Lower lobe of right lung (tissue), 2 donors: ENCODE measurements at regions not wholly inside any gene's neighbourhood (a gene's known extent, or its start where the extent isn't known, plus 50 kb on each side); places are given as distances from the start of the nearest gene placed in this dataset.
A peak's percentile ranks its signal among the peaks of the same experiment; 100 is the strongest.

Source experiments
- ATAC-seq, 2 donors: fragments of 200-7000 bp; cut with Tn5 transposase; one replicate each; pipeline ENCODE4 v1.9.1; 2020 to 2022; ENCODE audit warnings: mild to moderate bottlenecking in 2 of 2, moderate library complexity in 2 of 2
- DNase-seq: peaks from one replicate; pipeline ENCODE4 v3.0.0-alpha.2; 2020
- H3K27ac ChIP-seq: fragments of 200-600 bp; one replicate; pipeline ENCODE4 v1.8.0; 2022
- H3K27me3 ChIP-seq: fragments of 200-600 bp; one replicate; pipeline ENCODE4 v1.8.0; 2022; ENCODE audit warnings: low read depth
- H3K36me3 ChIP-seq: fragments of 200-600 bp; one replicate; pipeline ENCODE4 v1.8.0; 2022; ENCODE audit warnings: mild to moderate bottlenecking
- H3K4me1 ChIP-seq: fragments of 200-600 bp; one replicate; pipeline ENCODE4 v1.8.0; 2022
- H3K4me3 ChIP-seq: fragments of 200-600 bp; one replicate; pipeline ENCODE4 v1.8.0; 2022; ENCODE audit warnings: mild to moderate bottlenecking
- H3K9me3 ChIP-seq: fragments of 200-600 bp; one replicate; pipeline ENCODE4 v1.8.0; 2022
- CTCF ChIP-seq: fragments of 200-600 bp; IDR thresholded peaks from one replicate; pipeline ENCODE4 v1.8.0; 2022; ENCODE audit warnings: antibody characterized with exemption, mild to moderate bottlenecking
- intact Hi-C: fragments of 100-400 bp; cut with DNase I; formaldehyde crosslinking; loops from one replicate; pipeline ENCODE4 v1.11.0; 2022
- donor health status: DM: no; HTN: yes; CAD: no; lungs with severe emphysema.

- no peaks in the 10 kb centered on the region for H3K36me3 ChIP-seq
- H3K9me3 ChIP-seq: no peaks in the 10 kb centered on the region
- no peaks in the 10 kb centered on the region for H3K4me1 ChIP-seq
- intact Hi-C loops: no loop called here
- no peak overlapping the region for H3K4me3 ChIP-seq
- no peak overlapping the region for H3K27ac ChIP-seq
- ATAC-seq (no peak), DNase-seq (no peak)
- no peaks in the 10 kb centered on the region for H3K27me3 ChIP-seq
- TF ChIP-seq CTCF: no peak
Measured at GRCh38 chr5:113792806-113793205, 279.3 kb downstream of the YTHDC2 start.

- no peak overlapping the region for H3K27ac ChIP-seq
- H3K9me3 ChIP-seq: no peaks in the 10 kb centered on the region
- DNase-seq (no peak), ATAC-seq (no peak)
- no peak for TF ChIP-seq CTCF
- no peaks in the 10 kb centered on the region for H3K27me3 ChIP-seq
- no peak overlapping the region for H3K4me3 ChIP-seq
- intact Hi-C loops: no loop called here
- no peaks in the 10 kb centered on the region for H3K36me3 ChIP-seq
- no peaks in the 10 kb centered on the region for H3K4me1 ChIP-seq
Measured at GRCh38 chr5:113794981-113795380, 281.5 kb downstream of the YTHDC2 start.

- DNase-seq (no peak), ATAC-seq (no peak)
- Histone ChIP-seq H3K4me1 (no peaks in the 10 kb centered on the region), H3K36me3 (no peaks in the 10 kb centered on the region), H3K27me3 (no peaks in the 10 kb centered on the region), H3K9me3 (no peaks in the 10 kb centered on the region), H3K27ac (no peak overlapping the region), H3K4me3 (no peak overlapping the region)
- TF ChIP-seq CTCF: no peak
- intact Hi-C loops: no loop called here
Measured at GRCh38 chr5:113800686-113801085, 287.2 kb downstream of the YTHDC2 start.

GRCh38 chr5:113804264-113804663 lies 290.8 kb downstream of the YTHDC2 start:
- Histone ChIP-seq H3K4me1 (peaks cover 18% of the 10 kb centered on the region), H3K9me3 (no peaks in the 10 kb centered on the region), H3K36me3 (no peaks in the 10 kb centered on the region), H3K4me3 (no peak overlapping the region), H3K27me3 (no peaks in the 10 kb centered on the region), H3K27ac (no peak overlapping the region)
- intact Hi-C loops: no loop called here
- TF ChIP-seq CTCF: no peak
- DNase-seq (no peak), ATAC-seq (no peak)

GRCh38 chr5:113804943-113805342 lies 291.4 kb downstream of the YTHDC2 start:
- H3K9me3 ChIP-seq: no peaks in the 10 kb centered on the region
- no peak for ATAC-seq
- no peak overlapping the region for H3K27ac ChIP-seq
- H3K4me1 ChIP-seq: peaks cover 18% of the 10 kb centered on the region
- intact Hi-C loops: no loop called here
- TF ChIP-seq CTCF: no peak
- H3K27me3 ChIP-seq: no peaks in the 10 kb centered on the region
- H3K36me3 ChIP-seq: no peaks in the 10 kb centered on the region
- H3K4me3 ChIP-seq: no peak overlapping the region
- no peak for DNase-seq

- DNase-seq: no peak
- H3K4me3 ChIP-seq: no peak overlapping the region
- intact Hi-C loops: no loop called here
- peak in 1 of 2 donors; percentile 53 for ATAC-seq
- no peak overlapping the region for H3K27ac ChIP-seq
- peak; percentile 36 for TF ChIP-seq CTCF
- no peaks in the 10 kb centered on the region for H3K27me3 ChIP-seq
- H3K4me1 ChIP-seq: peaks cover 18% of the 10 kb centered on the region
- H3K36me3 ChIP-seq: no peaks in the 10 kb centered on the region
- H3K9me3 ChIP-seq: no peaks in the 10 kb centered on the region
Measured at GRCh38 chr5:113806250-113806649, 292.8 kb downstream of the YTHDC2 start.
